BLaER1 treated with 17β-estradiol and CSF1 and Interleukin-3, amounts not matched to agents 10 nM and 100 nM (cell line): ENCODE measurements at regions not wholly inside any gene's neighbourhood (a gene's known extent, or its start where the extent isn't known, plus 50 kb on each side); places are given as distances from the start of the nearest gene placed in this dataset.
"Not testable (repeated sequence)": the region's sequence is repeated elsewhere in the genome, so short reads cannot be mapped to it uniquely, and the experiment has no call there.

ENCODE experiments used
- H3K27ac ChIP-seq, 11 experiments: shearing (Covaris generic); formaldehyde crosslinking; 2 replicates each; pipeline ENCODE4 v1.8.1; 2022
- H3K27me3 ChIP-seq, 11 experiments: shearing (Covaris generic); formaldehyde crosslinking; 2 replicates each; pipeline ENCODE4 v1.8.1; 2022
- H3K36me3 ChIP-seq, 11 experiments: shearing (Covaris generic); formaldehyde crosslinking; 2 replicates each; pipeline ENCODE4 v1.8.1; 2022
- H3K4me1 ChIP-seq, 10 experiments: shearing (Covaris generic); formaldehyde crosslinking; 2 replicates each; pipeline ENCODE4 v1.8.1; 2022
- H3K4me2 ChIP-seq, 11 experiments: shearing (Covaris generic); formaldehyde crosslinking; 2 replicates each; pipeline ENCODE4 v1.8.1; 2022
- H3K4me3 ChIP-seq, 10 experiments: shearing (Covaris generic); formaldehyde crosslinking; 2 replicates each; pipeline ENCODE4 v1.8.1; 2022
- H3K9ac ChIP-seq, 11 experiments: shearing (Covaris generic); formaldehyde crosslinking; 2 replicates each; pipeline ENCODE4 v1.8.1; 2022
- H3K9me3 ChIP-seq, 11 experiments: shearing (Covaris generic); formaldehyde crosslinking; replicated peaks in 1 of 11; 2 replicates each; pipeline ENCODE4 v1.8.1; 2022
- H4K20me1 ChIP-seq, 11 experiments: shearing (Covaris generic); formaldehyde crosslinking; 2 replicates each; pipeline ENCODE4 v1.8.1; 2022

GRCh38 chr17:20521532-20521931 is 54.2 kb upstream of the LGALS9B start:
- H3K9me3 ChIP-seq: not testable (repeated sequence)

GRCh38 chr17:20518462-20518861 is 51.1 kb upstream of the LGALS9B start:
- H3K9me3 ChIP-seq, H3K4me1 ChIP-seq, H4K20me1 ChIP-seq, H3K27me3 ChIP-seq, H3K4me3 ChIP-seq, H3K4me2 ChIP-seq, H3K27ac ChIP-seq, H3K9ac ChIP-seq, H3K36me3 ChIP-seq: not testable (repeated sequence)

More at GRCh38 chr17:20521532-20521931, 54.2 kb upstream of the LGALS9B start:
- H3K4me2 ChIP-seq, H4K20me1 ChIP-seq, H3K36me3 ChIP-seq, H3K27me3 ChIP-seq, H3K4me3 ChIP-seq, H3K9ac ChIP-seq, H3K27ac ChIP-seq, H3K4me1 ChIP-seq: not testable (repeated sequence)

DNA sequence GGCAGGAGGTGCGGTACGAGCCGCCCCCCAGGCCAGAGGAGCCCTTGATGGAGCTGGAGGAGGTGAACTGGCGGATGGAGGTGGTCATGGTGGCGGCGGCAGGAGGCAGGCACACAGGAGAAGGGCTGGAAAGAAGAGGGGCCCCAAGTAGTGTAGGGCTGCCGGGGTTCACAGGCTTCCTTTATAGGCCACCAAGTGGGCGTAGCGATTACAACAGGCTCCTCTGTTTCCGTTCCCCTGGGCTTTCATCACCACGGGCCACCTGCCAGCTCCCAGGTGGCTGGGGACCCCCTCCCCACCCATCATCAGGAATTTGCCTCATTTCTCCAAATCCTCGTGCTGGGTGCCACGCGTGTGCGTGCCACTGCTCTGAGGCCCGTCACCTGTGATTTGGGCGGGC is 50.1 kb upstream of the LGALS9B start:
- not testable (repeated sequence) for H3K27me3 ChIP-seq, H3K4me1 ChIP-seq, H3K9ac ChIP-seq, H3K27ac ChIP-seq, H3K9me3 ChIP-seq, H3K4me3 ChIP-seq, H3K36me3 ChIP-seq, H4K20me1 ChIP-seq
- peak overlapping the region in 1 of 11 experiments; percentile 39; a peak in 2 of 22 replicates for H3K4me2 ChIP-seq
